Liver (tissue), 8 donors: ENCODE measurements at regions not wholly inside any gene's neighbourhood (a gene's known extent, or its start where the extent isn't known, plus 50 kb on each side); places are given as distances from the start of the nearest gene placed in this dataset.

Source experiments
- DNase-seq: peaks from one replicate; pipeline ENCODE4 v3.0.0-alpha.2; 2017; ENCODE audit warnings: low spot score
- H3K27ac ChIP-seq, 2 donors: one replicate each; pipeline ENCODE4 v1.7.0; 2013; ENCODE audit warnings: inconsistent platforms in 2 of 2, low read length in 2 of 2, control low read depth in 1 of 2, low read depth in 1 of 2, mild to moderate bottlenecking in 1 of 2
- H3K27me3 ChIP-seq, 4 donors: one replicate each; pipeline versions ENCODE4 v1.6.1 to v1.7.0; 2013; ENCODE audit warnings: low read length in 3 of 4, inconsistent platforms in 1 of 4, mild to moderate bottlenecking in 1 of 4, moderate library complexity in 1 of 4; ENCODE audit not compliant: control insufficient read depth in 4 of 4, insufficient read depth in 4 of 4
- H3K36me3 ChIP-seq, 4 donors: one replicate each; pipeline versions ENCODE4 v1.6.1 to v1.7.0; 2013; ENCODE audit warnings: low read length in 3 of 4, mild to moderate bottlenecking in 3 of 4, low read depth in 1 of 4, moderate library complexity in 1 of 4; ENCODE audit not compliant: control insufficient read depth in 4 of 4, insufficient read depth in 3 of 4
- H3K4me1 ChIP-seq, 4 donors: one replicate each; pipeline versions ENCODE4 v1.6.1 to v1.7.0; 2013; ENCODE audit warnings: low read length in 3 of 4, mild to moderate bottlenecking in 3 of 4, moderate library complexity in 1 of 4; ENCODE audit not compliant: control insufficient read depth in 4 of 4, insufficient read depth in 4 of 4
- H3K4me3 ChIP-seq, 3 donors: one replicate each; pipeline versions ENCODE4 v1.6.1 to v1.7.0; 2013; ENCODE audit warnings: low read length in 3 of 3, control low read depth in 1 of 3, low read depth in 1 of 3, mild to moderate bottlenecking in 1 of 3
- H3K9ac ChIP-seq, 2 donors: one replicate each; pipeline ENCODE4 v1.7.0; 2013; ENCODE audit warnings: low read length in 2 of 2, mild to moderate bottlenecking in 2 of 2, moderate library complexity in 2 of 2, control low read depth in 1 of 2, low read depth in 1 of 2
- H3K9me3 ChIP-seq, 4 donors: one replicate each; pipeline versions ENCODE4 v1.6.1 to v1.7.0; 2013; ENCODE audit warnings: low read length in 3 of 4; ENCODE audit not compliant: control insufficient read depth in 4 of 4
- EGR1 ChIP-seq, 2 donors: IDR thresholded peaks; 2 replicates each; pipeline ENCODE4 v1.6.1; 2016 to 2018; ENCODE audit warnings: antibody characterized with exemption in 2 of 2, low read depth in 2 of 2
- FOXA1 ChIP-seq: IDR thresholded peaks from 2 replicates; pipeline ENCODE4 v1.6.1; 2016; ENCODE audit warnings: antibody characterized with exemption
- FOXA2 ChIP-seq: IDR thresholded peaks from 2 replicates; pipeline ENCODE4 v1.6.1; 2016; ENCODE audit warnings: antibody characterized with exemption
- GABPA ChIP-seq, 2 donors: IDR thresholded peaks in 1 of 2; conservative IDR thresholded peaks in 1 of 2; 2 replicates each; pipeline ENCODE4 v1.6.1; 2016; ENCODE audit warnings: antibody characterized with exemption in 2 of 2, mild to moderate bottlenecking in 1 of 2, moderate library complexity in 1 of 2
- HNF4A ChIP-seq, 2 donors: conservative IDR thresholded peaks; 2 replicates each; pipeline ENCODE4 v1.6.1; 2016; ENCODE audit warnings: antibody characterized with exemption in 2 of 2, mild to moderate bottlenecking in 2 of 2
- HNF4G ChIP-seq: IDR thresholded peaks from 2 replicates; pipeline ENCODE4 v1.6.1; 2016; ENCODE audit warnings: antibody characterized with exemption
- JUND ChIP-seq, 2 donors: IDR thresholded peaks; 2 replicates each; pipeline ENCODE4 v1.6.1; 2016; ENCODE audit warnings: antibody characterized with exemption in 2 of 2
- NR2F2 ChIP-seq: IDR thresholded peaks from 2 replicates; pipeline ENCODE4 v1.6.1; 2016; ENCODE audit warnings: antibody characterized with exemption
- RAD21 ChIP-seq, 2 donors: IDR thresholded peaks; 2 replicates each; pipeline ENCODE4 v1.6.1; 2016; ENCODE audit warnings: antibody characterized with exemption in 2 of 2, mild to moderate bottlenecking in 2 of 2
- SP1 ChIP-seq: IDR thresholded peaks from 2 replicates; pipeline ENCODE4 v1.6.1; 2018; ENCODE audit warnings: antibody characterized with exemption, mild to moderate bottlenecking
- TAF1 ChIP-seq: conservative IDR thresholded peaks from 2 replicates; pipeline ENCODE4 v1.6.1; 2016; ENCODE audit warnings: antibody characterized with exemption, mild to moderate bottlenecking
- YY1 ChIP-seq: IDR thresholded peaks from 2 replicates; pipeline ENCODE4 v1.6.1; 2016; ENCODE audit warnings: antibody characterized with exemption, mild to moderate bottlenecking
- WGBS: extraction: QIAGEN DNeasy Blood & Tissue Kit; methylation state at CpG from one replicate; pipeline ENCODE4 v1.1.7; 2013; 5-methylcytosine and 5-hydroxymethylcytosine counted together
- TF ChIP-seq, protein P1 (sequence below): IDR thresholded peaks from 2 replicates; pipeline ENCODE4 v1.6.1; 2016; ENCODE audit warnings: antibody characterized with exemption, mild to moderate bottlenecking
- TF ChIP-seq, protein P2 (sequence below): IDR thresholded peaks from 2 replicates; pipeline ENCODE4 v1.6.1; 2016; ENCODE audit warnings: antibody characterized with exemption
- TF ChIP-seq, protein P3 (sequence below): fragments of 150-350 bp; IDR thresholded peaks from 2 replicates; pipeline ENCODE4 v1.5.1; 2017; ENCODE audit warnings: improper control_type of control experiment, low read depth, low read length; ENCODE audit not compliant: missing input control
- TF ChIP-seq, protein P4 (sequence below): IDR thresholded peaks from 2 replicates; pipeline ENCODE4 v1.6.1; 2016; ENCODE audit warnings: antibody characterized with exemption
- donor health status: healthy.
- donor health status: healthy.
- donor health status: healthy.
- donor health status: healthy.
- donor health status: healthy.

DNA sequence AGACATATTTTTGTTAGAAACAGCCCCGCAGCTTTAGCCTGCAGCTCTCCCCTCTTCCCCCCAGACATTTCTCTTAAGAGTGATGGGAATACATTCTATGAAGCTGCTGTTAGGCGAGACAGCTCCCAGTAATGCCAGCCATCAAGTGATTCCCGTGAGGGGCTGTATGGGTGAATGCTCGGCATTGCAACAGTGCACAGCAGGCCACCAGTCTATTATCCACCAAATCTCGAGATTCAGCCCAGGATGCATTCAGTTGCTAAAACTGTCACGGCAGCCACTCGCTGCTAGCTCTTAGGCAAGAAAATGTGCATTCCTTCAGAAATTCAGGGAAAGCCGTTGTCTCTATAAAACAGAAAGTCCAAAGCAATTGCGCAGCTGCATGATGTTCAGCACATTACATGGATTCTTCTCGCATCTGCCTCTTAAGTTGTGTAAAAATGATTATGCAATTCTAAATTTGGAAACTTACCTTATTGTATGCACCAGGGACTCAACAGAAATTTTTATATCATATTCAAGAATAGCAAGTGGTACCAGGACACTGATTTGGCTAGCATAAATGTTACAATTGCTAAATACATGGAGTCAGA, 211.3 kb upstream of the ARL4C start:
- H3K9ac ChIP-seq, result no peak overlapping the region

DNA sequence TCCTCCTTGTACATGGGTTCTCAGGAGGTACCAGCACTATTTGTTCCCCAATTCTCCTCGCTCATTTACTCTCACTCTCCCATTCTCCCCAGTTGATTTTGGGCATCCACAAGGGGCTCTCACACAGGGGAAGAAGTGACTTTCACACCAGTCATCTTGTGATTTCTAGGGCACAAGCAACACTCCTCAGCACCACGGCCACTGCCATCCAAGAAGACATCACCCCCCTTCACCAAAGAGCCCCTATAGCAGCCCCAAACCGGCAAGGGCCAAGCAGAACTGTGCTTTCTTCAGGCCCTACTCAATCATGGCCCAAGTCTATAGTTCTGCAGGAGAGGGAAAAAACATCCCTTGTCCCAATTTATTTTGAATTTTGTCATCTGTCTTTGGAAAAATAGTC, 209.2 kb upstream of the ARL4C start:
- Histone ChIP-seq H3K27me3 (no peaks in the 10 kb centered on the region), H3K4me1 (no peaks in the 10 kb centered on the region), H3K9ac (no peak overlapping the region), H3K4me3 (no peak overlapping the region), H3K9me3 (no peaks in the 10 kb centered on the region), H3K27ac (no peak overlapping the region), H3K36me3 (no peaks in the 10 kb centered on the region)
- TF ChIP-seq JUND (IDR thresholded peaks at IDR 0.05), result no peak
- TF ChIP-seq SP1, result no peak
- TF ChIP-seq, protein P1, sequence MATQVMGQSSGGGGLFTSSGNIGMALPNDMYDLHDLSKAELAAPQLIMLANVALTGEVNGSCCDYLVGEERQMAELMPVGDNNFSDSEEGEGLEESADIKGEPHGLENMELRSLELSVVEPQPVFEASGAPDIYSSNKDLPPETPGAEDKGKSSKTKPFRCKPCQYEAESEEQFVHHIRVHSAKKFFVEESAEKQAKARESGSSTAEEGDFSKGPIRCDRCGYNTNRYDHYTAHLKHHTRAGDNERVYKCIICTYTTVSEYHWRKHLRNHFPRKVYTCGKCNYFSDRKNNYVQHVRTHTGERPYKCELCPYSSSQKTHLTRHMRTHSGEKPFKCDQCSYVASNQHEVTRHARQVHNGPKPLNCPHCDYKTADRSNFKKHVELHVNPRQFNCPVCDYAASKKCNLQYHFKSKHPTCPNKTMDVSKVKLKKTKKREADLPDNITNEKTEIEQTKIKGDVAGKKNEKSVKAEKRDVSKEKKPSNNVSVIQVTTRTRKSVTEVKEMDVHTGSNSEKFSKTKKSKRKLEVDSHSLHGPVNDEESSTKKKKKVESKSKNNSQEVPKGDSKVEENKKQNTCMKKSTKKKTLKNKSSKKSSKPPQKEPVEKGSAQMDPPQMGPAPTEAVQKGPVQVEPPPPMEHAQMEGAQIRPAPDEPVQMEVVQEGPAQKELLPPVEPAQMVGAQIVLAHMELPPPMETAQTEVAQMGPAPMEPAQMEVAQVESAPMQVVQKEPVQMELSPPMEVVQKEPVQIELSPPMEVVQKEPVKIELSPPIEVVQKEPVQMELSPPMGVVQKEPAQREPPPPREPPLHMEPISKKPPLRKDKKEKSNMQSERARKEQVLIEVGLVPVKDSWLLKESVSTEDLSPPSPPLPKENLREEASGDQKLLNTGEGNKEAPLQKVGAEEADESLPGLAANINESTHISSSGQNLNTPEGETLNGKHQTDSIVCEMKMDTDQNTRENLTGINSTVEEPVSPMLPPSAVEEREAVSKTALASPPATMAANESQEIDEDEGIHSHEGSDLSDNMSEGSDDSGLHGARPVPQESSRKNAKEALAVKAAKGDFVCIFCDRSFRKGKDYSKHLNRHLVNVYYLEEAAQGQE, result no peak
- 97% methylated on average over 3 of the region's 3 CpGs for WGBS
- DNase-seq, result no peak

More for the DNA sequence above, 211.3 kb upstream of the ARL4C start:
- Histone ChIP-seq H3K4me3 (no peak overlapping the region), H3K36me3 (no peaks in the 10 kb centered on the region), H3K27ac (no peak overlapping the region), H3K4me1 (no peaks in the 10 kb centered on the region), H3K9me3 (no peaks in the 10 kb centered on the region), H3K27me3 (no peaks in the 10 kb centered on the region)
- 79% methylated on average over 10 of the region's 10 CpGs for WGBS
- TF ChIP-seq NR2F2, result no peak
- TF ChIP-seq JUND (IDR thresholded peaks at IDR 0.05), result no peak
- DNase-seq, result no peak

DNA sequence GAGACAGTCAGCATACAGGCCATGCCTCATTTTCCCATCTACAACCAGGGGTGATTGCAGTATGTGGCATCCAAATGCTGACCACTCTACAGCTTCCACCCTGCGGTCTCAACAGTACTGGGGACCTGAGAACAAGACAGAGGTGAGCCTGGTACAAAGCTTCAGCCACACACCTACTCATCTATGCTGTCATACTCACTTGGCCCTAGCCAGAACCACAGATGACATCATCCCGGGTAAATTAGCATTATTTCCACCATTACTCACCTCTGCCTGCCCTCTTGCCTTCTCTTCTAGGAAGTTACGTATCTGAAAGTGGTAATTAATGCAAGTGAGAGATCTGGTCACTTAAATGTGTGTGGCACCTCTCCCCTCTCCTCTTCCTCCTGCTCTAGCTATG, 208.2 kb upstream of the ARL4C start:
- H3K36me3 ChIP-seq, result no peaks in the 10 kb centered on the region
- WGBS, result 93% methylated on average over 3 of the region's 3 CpGs
- no peak overlapping the region for H3K27ac ChIP-seq
- no peak for DNase-seq
- TF ChIP-seq FOXA1 (no peak), FOXA2 (no peak), EGR1 (IDR thresholded peaks at IDR 0.05; ENCODE audit: low read depth in 2 of 2) (no peak), RAD21 (IDR thresholded peaks at IDR 0.05) (no peak), HNF4G (no peak), HNF4A (conservative IDR thresholded peaks at IDR 0.05) (no peak), YY1 (no peak), NR2F2 (no peak), JUND (IDR thresholded peaks at IDR 0.05) (no peak), SP1 (no peak), TAF1 (no peak), GABPA (IDR thresholded peaks at IDR 0.05 in 1 of 2, conservative IDR thresholded peaks at IDR 0.05 in 1 of 2) (no peak)
- TF ChIP-seq, protein P2, sequence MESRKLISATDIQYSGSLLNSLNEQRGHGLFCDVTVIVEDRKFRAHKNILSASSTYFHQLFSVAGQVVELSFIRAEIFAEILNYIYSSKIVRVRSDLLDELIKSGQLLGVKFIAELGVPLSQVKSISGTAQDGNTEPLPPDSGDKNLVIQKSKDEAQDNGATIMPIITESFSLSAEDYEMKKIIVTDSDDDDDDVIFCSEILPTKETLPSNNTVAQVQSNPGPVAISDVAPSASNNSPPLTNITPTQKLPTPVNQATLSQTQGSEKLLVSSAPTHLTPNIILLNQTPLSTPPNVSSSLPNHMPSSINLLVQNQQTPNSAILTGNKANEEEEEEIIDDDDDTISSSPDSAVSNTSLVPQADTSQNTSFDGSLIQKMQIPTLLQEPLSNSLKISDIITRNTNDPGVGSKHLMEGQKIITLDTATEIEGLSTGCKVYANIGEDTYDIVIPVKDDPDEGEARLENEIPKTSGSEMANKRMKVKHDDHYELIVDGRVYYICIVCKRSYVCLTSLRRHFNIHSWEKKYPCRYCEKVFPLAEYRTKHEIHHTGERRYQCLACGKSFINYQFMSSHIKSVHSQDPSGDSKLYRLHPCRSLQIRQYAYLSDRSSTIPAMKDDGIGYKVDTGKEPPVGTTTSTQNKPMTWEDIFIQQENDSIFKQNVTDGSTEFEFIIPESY, result no peak
- TF ChIP-seq, protein P3, sequence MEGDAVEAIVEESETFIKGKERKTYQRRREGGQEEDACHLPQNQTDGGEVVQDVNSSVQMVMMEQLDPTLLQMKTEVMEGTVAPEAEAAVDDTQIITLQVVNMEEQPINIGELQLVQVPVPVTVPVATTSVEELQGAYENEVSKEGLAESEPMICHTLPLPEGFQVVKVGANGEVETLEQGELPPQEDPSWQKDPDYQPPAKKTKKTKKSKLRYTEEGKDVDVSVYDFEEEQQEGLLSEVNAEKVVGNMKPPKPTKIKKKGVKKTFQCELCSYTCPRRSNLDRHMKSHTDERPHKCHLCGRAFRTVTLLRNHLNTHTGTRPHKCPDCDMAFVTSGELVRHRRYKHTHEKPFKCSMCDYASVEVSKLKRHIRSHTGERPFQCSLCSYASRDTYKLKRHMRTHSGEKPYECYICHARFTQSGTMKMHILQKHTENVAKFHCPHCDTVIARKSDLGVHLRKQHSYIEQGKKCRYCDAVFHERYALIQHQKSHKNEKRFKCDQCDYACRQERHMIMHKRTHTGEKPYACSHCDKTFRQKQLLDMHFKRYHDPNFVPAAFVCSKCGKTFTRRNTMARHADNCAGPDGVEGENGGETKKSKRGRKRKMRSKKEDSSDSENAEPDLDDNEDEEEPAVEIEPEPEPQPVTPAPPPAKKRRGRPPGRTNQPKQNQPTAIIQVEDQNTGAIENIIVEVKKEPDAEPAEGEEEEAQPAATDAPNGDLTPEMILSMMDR, result no peak
- TF ChIP-seq, protein P4, sequence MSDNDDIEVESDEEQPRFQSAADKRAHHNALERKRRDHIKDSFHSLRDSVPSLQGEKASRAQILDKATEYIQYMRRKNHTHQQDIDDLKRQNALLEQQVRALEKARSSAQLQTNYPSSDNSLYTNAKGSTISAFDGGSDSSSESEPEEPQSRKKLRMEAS, result no peak
- TF ChIP-seq, protein P1, result no peak
- H3K27me3 ChIP-seq, result no peaks in the 10 kb centered on the region
- H3K4me1 ChIP-seq, result no peaks in the 10 kb centered on the region
- no peak overlapping the region for H3K4me3 ChIP-seq
- no peaks in the 10 kb centered on the region for H3K9me3 ChIP-seq
- H3K9ac ChIP-seq, result no peak overlapping the region
